ENCODE measurements at regions not wholly inside any gene's neighbourhood (a gene's known extent, or its start where the extent isn't known, plus 50 kb on each side); places are given as distances from the start of the nearest gene placed in this dataset.

DNA sequence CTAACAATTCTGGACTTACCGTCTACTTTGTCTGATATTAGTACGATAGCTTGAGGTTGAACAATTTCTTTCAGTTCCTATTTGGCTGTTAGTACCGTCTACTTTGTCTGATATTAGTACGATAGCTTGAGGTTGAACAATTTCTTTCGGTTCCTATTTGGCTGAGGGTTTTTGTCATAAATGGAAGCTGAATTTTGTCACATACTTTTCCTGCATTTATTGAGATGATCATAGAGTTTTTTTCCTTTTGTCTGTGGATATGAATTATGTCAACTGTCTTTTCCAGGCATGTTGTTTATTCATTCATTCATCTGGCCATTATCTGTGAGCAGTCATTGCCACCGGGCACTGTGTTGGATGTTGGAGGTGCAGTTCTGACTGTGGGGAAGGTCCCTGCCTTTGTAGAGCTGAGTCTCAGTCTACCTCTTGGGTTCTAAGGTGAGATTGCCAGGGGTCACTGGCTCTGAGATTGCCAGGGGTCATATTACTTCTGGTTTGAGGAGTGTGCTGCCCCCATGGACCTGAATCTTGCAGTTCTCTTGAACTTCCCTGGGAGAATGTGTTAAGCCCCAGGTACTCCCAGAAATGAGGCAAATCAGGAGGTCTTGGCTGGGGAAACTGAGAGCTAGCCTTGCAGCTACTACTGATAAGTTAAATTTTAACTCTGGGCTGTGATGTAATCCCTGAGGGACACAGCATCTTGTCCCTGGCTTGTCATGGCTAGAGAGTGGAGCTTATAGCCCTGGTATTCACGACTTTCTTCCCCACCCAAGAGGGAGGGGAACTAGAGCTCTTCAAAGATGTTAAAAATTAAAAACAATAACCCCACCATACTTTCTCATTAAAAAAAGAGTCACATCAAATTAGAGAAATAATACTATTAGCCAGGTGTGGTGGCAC is 89.1 kb upstream of the MBOAT2 start:
- in situ Hi-C loops (cut with HindIII; ENCODE audit: extremely low pct_ligation_motif_present, low pct_unique_long_range_greater_than_20kb): no loop called here
- TF ChIP-seq TSC22D2 (CRISPR knock-in tag; IDR thresholded peaks at IDR 0.05; ENCODE audit: borderline replicate concordance) (no peak), PRMT3 (CRISPR knock-in tag; IDR thresholded peaks at IDR 0.05; ENCODE audit: borderline replicate concordance, low read depth) (no peak), HNRNPL (IDR thresholded peaks at IDR 0.05; ENCODE audit: low read depth, low read length) (no peak), ZNF121 (CRISPR knock-in tag; IDR thresholded peaks at IDR 0.05) (no peak), ZNF264 (CRISPR knock-in tag; IDR thresholded peaks at IDR 0.05) (no peak), DNMT3B (CRISPR knock-in tag; conservative IDR thresholded peaks at IDR 0.05) (no peak), ZBTB38 (CRISPR knock-in tag; IDR thresholded peaks at IDR 0.05) (no peak), ZNF773 (CRISPR knock-in tag; IDR thresholded peaks at IDR 0.05; ENCODE audit: borderline replicate concordance) (no peak), NR2C2 (CRISPR knock-in tag; IDR thresholded peaks at IDR 0.05; ENCODE audit: borderline replicate concordance) (no peak), SRSF1 (optimal IDR thresholded peaks at IDR 0.05; ENCODE audit: low read depth, low read length) (no peak), ZMAT5 (CRISPR knock-in tag; IDR thresholded peaks at IDR 0.05; ENCODE audit: borderline replicate concordance, low read depth) (no peak), ZSCAN29 (CRISPR knock-in tag; conservative IDR thresholded peaks at IDR 0.05) (no peak), NFAT5 (CRISPR knock-in tag; IDR thresholded peaks at IDR 0.05) (no peak), ZKSCAN1 (IDR thresholded peaks at IDR 0.05; ENCODE audit: low read length) (no peak), SMC3 (IDR thresholded peaks at IDR 0.05; ENCODE audit: low read length) (no peak)
- TF ChIP-seq, protein P1, sequence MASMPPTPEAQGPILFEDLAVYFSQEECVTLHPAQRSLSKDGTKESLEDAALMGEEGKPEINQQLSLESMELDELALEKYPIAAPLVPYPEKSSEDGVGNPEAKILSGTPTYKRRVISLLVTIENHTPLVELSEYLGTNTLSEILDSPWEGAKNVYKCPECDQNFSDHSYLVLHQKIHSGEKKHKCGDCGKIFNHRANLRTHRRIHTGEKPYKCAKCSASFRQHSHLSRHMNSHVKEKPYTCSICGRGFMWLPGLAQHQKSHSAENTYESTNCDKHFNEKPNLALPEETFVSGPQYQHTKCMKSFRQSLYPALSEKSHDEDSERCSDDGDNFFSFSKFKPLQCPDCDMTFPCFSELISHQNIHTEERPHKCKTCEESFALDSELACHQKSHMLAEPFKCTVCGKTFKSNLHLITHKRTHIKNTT (CRISPR knock-in tag; IDR thresholded peaks at IDR 0.05): no peak
- TF ChIP-seq, protein P2, sequence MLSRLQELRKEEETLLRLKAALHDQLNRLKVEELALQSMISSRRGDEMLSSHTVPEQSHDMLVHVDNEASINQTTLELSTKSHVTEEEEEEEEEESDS (CRISPR knock-in tag; IDR thresholded peaks at IDR 0.05; ENCODE audit: borderline replicate concordance): no peak

More for the DNA sequence above, 89.1 kb upstream of the MBOAT2 start:
- Histone ChIP-seq H3K9me3 (ENCODE audit: low read length) (no peaks in the 10 kb centered on the region), H3K36me3 (replicated peaks in 1 of 2; ENCODE audit: control insufficient read depth in 1 of 2, insufficient read depth in 2 of 2, low read length in 2 of 2) (no peaks in the 10 kb centered on the region), H2AFZ (ENCODE audit: low read length) (no peak overlapping the region), H3K4me3 (replicated peaks in 1 of 3; ENCODE audit: insufficient read depth in 1 of 3, low read depth in 2 of 3, low read length in 3 of 3) (no peak overlapping the region), H3K4me1 (ENCODE audit: insufficient read depth, low read length) (no peaks in the 10 kb centered on the region), H3K27me3 (ENCODE audit: control insufficient read depth in 1 of 2, insufficient read depth in 2 of 2, low read length in 2 of 2) (peaks cover 4 to 27% of the 10 kb centered on the region in 2 experiments; a peak in 3 of 5 replicates), H3K79me2 (ENCODE audit: insufficient read depth, low read length) (no peaks in the 10 kb centered on the region), H3K4me2 (ENCODE audit: low read depth, low read length) (no peak overlapping the region), H3K27ac (ENCODE audit: extremely low read length, insufficient read depth, low read length) (no peak overlapping the region), H3K9ac (ENCODE audit: insufficient read depth, low read depth, low read length) (no peak overlapping the region), H4K20me1 (ENCODE audit: insufficient read depth, low read length) (no peaks in the 10 kb centered on the region)
- intact Hi-C loops (cut with micrococcal nuclease; ENCODE audit: unreplicated experiment): no loop called here
- BruUV-seq (replicated peaks): no TSS peak
- peak; percentile 73 for FAIRE-seq
- no peak for DNase-seq (ENCODE audit: low spot score)
- ChIA-PET POLR2A (interaction anchor here (0.7 kb wide), 1 partner anchor 12 kb away, joined by 4 read pairs; no protein-coding TSS in a partner anchor), CTCF (ENCODE audit: low intra/inter-chr PET ratio, low total read pairs) (no interaction called here)
- WGBS (ENCODE audit: low lambda C conversion rate): 49% methylated on average over 7 of the region's 7 CpGs
- no peak for ATAC-seq

Measured in HepG2 (cell line).